Effector memory CD4-positive, alpha-beta T cell (primary cell): ENCODE measurements at regions not wholly inside any gene's neighbourhood (a gene's known extent, or its start where the extent isn't known, plus 50 kb on each side); places are given as distances from the start of the nearest gene placed in this dataset.
A peak's percentile ranks its signal among the peaks of the same experiment; 100 is the strongest.

ENCODE experiments used
- DNase-seq, 3 donors: peaks; one replicate each; pipeline ENCODE4 v3.0.0-alpha.2; 2020
- H3K27ac ChIP-seq: 2 replicates; pipeline ENCODE4 v1.7.0; 2013; ENCODE audit warnings: mild to moderate bottlenecking, low read length, moderate library complexity; ENCODE audit not compliant: insufficient read depth, poor library complexity, severe bottlenecking
- H3K27me3 ChIP-seq: replicated peaks from 2 replicates; pipeline ENCODE4 v1.7.0; 2013; ENCODE audit warnings: mild to moderate bottlenecking, low read length; ENCODE audit not compliant: insufficient read depth, control insufficient read depth, poor library complexity, severe bottlenecking
- H3K36me3 ChIP-seq: 2 replicates; pipeline ENCODE4 v1.7.0; 2013; ENCODE audit warnings: mild to moderate bottlenecking, low read length, moderate library complexity; ENCODE audit not compliant: control insufficient read depth, insufficient read depth
- H3K4me1 ChIP-seq: 2 replicates; pipeline ENCODE4 v1.7.0; 2013; ENCODE audit warnings: low read length, mild to moderate bottlenecking; ENCODE audit not compliant: control insufficient read depth, insufficient read depth, poor library complexity, severe bottlenecking
- H3K4me3 ChIP-seq: 2 replicates; pipeline ENCODE4 v1.7.0; 2013; ENCODE audit warnings: low read length, low read depth, mild to moderate bottlenecking; ENCODE audit not compliant: insufficient read depth, poor library complexity, severe bottlenecking
- H3K9me3 ChIP-seq: 2 replicates; pipeline ENCODE4 v1.7.0; 2013; ENCODE audit warnings: mild to moderate bottlenecking, low read length, moderate library complexity; ENCODE audit not compliant: control insufficient read depth

- H3K36me3 ChIP-seq = no peaks in the 10 kb centered on the region
Observed at GRCh38 chr12:30829876-30830275, 75.1 kb upstream of the CAPRIN2 start.

GRCh38 chr12:30828686-30829085 is 73.9 kb upstream of the CAPRIN2 start:
- Histone ChIP-seq H3K4me1 (no peaks in the 10 kb centered on the region), H3K27me3 (peaks cover 7% of the 10 kb centered on the region), H3K9me3 (no peaks in the 10 kb centered on the region), H3K4me3 (no peak overlapping the region), H3K27ac (no peak overlapping the region), H3K36me3 (no peaks in the 10 kb centered on the region)
- no peak for DNase-seq

More at GRCh38 chr12:30829876-30830275, 75.1 kb upstream of the CAPRIN2 start:
- no peak for DNase-seq
- Histone ChIP-seq H3K27me3 (peaks cover 3% of the 10 kb centered on the region), H3K4me3 (no peak overlapping the region), H3K4me1 (no peaks in the 10 kb centered on the region), H3K27ac (no peak overlapping the region), H3K9me3 (no peaks in the 10 kb centered on the region)

DNA sequence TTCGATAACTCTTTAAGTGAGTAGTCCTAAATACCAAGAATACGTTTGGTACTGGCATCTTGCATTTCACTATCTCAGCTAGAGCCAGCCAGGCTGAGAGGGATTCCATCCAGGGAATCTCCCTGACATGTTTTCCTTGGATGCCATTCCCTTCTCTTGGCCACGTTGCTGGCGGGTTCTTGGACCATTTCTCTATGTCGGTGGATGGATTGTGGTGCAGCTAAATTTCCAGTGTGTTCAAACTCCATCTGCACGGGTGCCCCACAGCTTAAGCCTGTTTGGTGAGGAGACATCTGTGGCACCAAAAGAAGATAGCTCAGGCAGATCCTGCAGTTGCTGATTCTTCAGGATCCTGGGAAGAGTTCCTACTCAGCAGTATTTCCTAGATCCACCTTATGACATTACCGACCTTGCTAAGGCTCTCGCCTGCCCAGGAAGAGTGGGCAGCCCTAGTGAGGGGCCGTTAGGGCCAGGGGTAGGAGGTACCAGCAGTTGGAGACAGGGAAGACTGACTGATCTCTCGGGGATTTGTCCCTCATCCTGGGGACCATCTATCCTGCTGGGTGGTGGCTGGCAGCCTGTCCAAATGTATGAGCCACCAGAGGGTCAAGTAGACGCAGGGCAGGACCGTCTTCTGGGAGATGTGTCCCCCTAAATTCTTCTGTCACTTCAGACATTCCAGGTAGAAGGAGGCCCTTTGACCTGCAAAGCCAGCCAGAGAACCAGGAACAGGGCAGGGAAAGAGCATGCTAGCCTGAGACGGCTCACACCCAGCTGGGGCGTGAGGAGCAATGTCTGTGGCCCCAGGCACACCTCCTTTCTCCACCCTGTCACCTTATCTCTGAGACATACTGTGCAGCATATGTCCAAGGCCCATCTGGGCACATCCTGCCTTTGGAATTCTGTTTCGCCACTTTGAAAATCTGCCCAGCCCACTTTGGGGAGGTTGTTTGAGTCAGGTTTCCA is 72.6 kb upstream of the CAPRIN2 start:
- H3K27ac ChIP-seq = no peak overlapping the region
- no peak for DNase-seq
- H3K4me1 ChIP-seq = no peaks in the 10 kb centered on the region
- no peaks in the 10 kb centered on the region for H3K9me3 ChIP-seq
- no peak overlapping the region for H3K4me3 ChIP-seq
- H3K27me3 ChIP-seq = peaks cover 13% of the 10 kb centered on the region
- no peaks in the 10 kb centered on the region for H3K36me3 ChIP-seq

DNA sequence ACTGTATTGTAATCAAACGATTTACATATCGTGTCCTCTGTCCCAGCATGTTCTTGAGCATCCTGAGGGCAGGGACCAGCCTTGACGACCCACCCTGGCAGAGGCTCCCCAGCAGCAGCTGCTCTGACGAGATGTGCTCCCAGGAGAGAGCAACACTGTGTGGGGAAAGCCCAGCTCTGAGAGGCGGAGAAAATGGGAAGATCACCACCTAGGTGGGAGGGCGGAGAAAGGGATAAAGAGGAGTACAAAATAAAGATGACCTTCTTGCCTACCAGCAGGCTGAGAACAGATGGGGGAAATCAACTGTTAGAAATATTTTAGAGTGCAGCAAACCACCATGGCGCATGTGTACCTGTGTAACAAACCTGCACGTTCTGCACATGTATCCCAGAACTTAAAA is 71.5 kb upstream of the CAPRIN2 start:
- Histone ChIP-seq H3K4me1 (no peaks in the 10 kb centered on the region), H3K9me3 (no peaks in the 10 kb centered on the region), H3K27ac (no peak overlapping the region), H3K36me3 (no peaks in the 10 kb centered on the region), H3K27me3 (peaks cover 13% of the 10 kb centered on the region), H3K4me3 (no peak overlapping the region)
- DNase-seq = no peak

DNA sequence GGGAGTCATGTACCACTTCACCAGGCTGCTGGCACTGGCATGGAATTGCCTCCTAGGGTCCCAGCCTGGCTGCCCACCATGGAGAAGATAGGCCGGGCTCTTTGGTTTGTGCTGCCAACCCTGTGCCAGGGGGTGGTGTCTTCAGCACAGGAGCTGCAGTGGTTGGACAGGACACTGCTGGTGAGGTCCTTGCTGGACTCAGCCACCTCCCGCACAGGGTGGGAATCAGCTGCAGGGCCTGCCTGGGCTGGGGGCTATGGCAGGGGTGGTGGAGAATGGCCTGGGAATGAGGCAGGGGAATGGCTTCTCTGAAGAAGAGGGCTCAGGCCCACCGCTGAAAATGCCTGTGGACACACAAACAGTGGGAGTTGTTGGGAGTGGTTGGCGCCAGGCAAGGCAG is 70.6 kb upstream of the CAPRIN2 start:
- no peaks in the 10 kb centered on the region for H3K36me3 ChIP-seq
- H3K4me3 ChIP-seq = no peak overlapping the region
- H3K9me3 ChIP-seq = no peaks in the 10 kb centered on the region
- H3K27me3 ChIP-seq = peaks cover 13% of the 10 kb centered on the region
- H3K27ac ChIP-seq = no peak overlapping the region
- no peaks in the 10 kb centered on the region for H3K4me1 ChIP-seq
- DNase-seq = no peak

DNA sequence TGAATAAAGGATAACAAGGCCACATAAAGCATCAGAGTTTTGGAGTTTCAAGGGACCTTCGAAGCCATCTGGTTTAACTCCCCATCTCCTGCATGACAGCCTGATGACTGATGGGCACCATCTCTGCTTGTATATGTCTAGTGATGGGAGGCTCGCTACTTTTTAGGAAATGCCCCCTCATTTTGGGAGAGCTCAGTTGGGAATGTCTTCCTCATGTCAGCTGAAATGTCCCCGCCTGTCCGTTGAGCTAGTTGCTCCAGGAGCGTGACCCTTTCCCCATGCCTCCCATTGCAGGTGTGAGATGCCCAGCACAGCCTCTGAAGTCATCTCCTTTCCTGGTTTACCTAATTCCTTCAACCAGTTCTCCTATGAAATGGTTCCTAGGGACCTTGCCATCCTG is 69.6 kb upstream of the CAPRIN2 start:
- H3K36me3 ChIP-seq = no peaks in the 10 kb centered on the region
- H3K27me3 ChIP-seq = peaks cover 13% of the 10 kb centered on the region
- DNase-seq = no peak
- no peak overlapping the region for H3K27ac ChIP-seq
- no peaks in the 10 kb centered on the region for H3K4me1 ChIP-seq
- H3K4me3 ChIP-seq = no peak overlapping the region
- no peaks in the 10 kb centered on the region for H3K9me3 ChIP-seq

DNA sequence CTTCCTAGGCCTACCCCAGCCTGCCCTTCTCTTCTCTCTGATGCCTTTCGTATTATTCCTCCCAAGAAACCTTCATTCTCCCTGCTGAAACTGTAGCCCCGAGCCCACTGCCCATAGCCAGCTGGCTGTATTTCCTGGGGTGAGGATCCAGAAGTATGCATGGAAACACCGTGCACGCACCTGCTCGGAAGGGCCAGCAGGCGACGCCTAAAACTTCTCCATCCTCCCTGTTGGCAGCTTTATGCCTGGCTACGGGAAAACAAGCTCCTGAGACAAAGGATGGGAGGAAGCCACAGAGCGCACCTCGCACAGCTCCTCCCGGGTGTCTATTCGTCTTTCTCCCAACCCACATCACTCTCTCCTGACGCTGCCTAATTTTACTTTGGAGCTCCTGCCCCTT is 69.0 kb upstream of the CAPRIN2 start:
- Histone ChIP-seq H3K4me1 (no peaks in the 10 kb centered on the region), H3K9me3 (no peaks in the 10 kb centered on the region), H3K36me3 (no peaks in the 10 kb centered on the region), H3K4me3 (no peak overlapping the region), H3K27ac (no peak overlapping the region), H3K27me3 (peaks cover 13% of the 10 kb centered on the region)
- no peak for DNase-seq

GRCh38 chr12:30823156-30823699 is 68.5 kb upstream of the CAPRIN2 start:
- H3K4me1 ChIP-seq = no peaks in the 10 kb centered on the region
- H3K36me3 ChIP-seq = no peaks in the 10 kb centered on the region
- no peaks in the 10 kb centered on the region for H3K9me3 ChIP-seq
- H3K4me3 ChIP-seq = peak overlapping the region; percentile 68
- peak in 1 of 3 donors; percentile 6 for DNase-seq
- no peak overlapping the region for H3K27ac ChIP-seq
- peaks cover 13% of the 10 kb centered on the region for H3K27me3 ChIP-seq

- no peak overlapping the region for H3K27ac ChIP-seq
- H3K36me3 ChIP-seq = no peaks in the 10 kb centered on the region
- DNase-seq = no peak
- no peaks in the 10 kb centered on the region for H3K4me1 ChIP-seq
- H3K4me3 ChIP-seq = peak overlapping the region; percentile 68
- no peaks in the 10 kb centered on the region for H3K9me3 ChIP-seq
- peaks cover 10% of the 10 kb centered on the region for H3K27me3 ChIP-seq
Observed at GRCh38 chr12:30822385-30823155, 67.8 kb upstream of the CAPRIN2 start.
